Kidney (tissue), 13 donors: ENCODE measurements at regions not wholly inside any gene's neighbourhood (a gene's known extent, or its start where the extent isn't known, plus 50 kb on each side); places are given as distances from the start of the nearest gene placed in this dataset.

Experiments
- DNase-seq, 5 donors: peaks; one replicate each; pipeline ENCODE4 v3.0.0-alpha.2; 2013 to 2020
- FAIRE-seq: peaks from 2 replicates; lab custom pipeline; 2012; peaks lifted over from hg19 to GRCh38; lab: Jason Lieb, UNC
- H3K27ac ChIP-seq, 2 donors: one replicate each; pipeline ENCODE4 v1.7.0; 2013; ENCODE audit warnings: low read depth in 2 of 2, low read length in 2 of 2, inconsistent platforms in 1 of 2
- H3K27me3 ChIP-seq: one replicate; pipeline ENCODE4 v1.7.1; 2013; ENCODE audit warnings: low read length, inconsistent platforms; ENCODE audit not compliant: control insufficient read depth, insufficient read depth
- H3K36me3 ChIP-seq, 3 donors: one replicate each; pipeline versions ENCODE4 v1.7.0 to v1.7.1; 2013; ENCODE audit warnings: low read length in 3 of 3, control low read depth in 1 of 3, inconsistent platforms in 1 of 3; ENCODE audit not compliant: insufficient read depth in 3 of 3, control insufficient read depth in 2 of 3
- H3K4me1 ChIP-seq, 3 donors: one replicate each; pipeline versions ENCODE4 v1.7.0 to v1.7.1; 2013; ENCODE audit warnings: low read length in 3 of 3, inconsistent platforms in 1 of 3, low read depth in 1 of 3; ENCODE audit not compliant: control insufficient read depth in 2 of 3, insufficient read depth in 2 of 3
- H3K4me3 ChIP-seq, 3 donors: one replicate each; pipeline versions ENCODE4 v1.7.0 to v1.8.1; 2013; ENCODE audit warnings: low read length in 3 of 3, control low read depth in 1 of 3, inconsistent platforms in 1 of 3
- H3K9ac ChIP-seq, 3 donors: one replicate each; pipeline versions ENCODE4 v1.7.0 to v1.7.1; 2013; ENCODE audit warnings: low read length in 3 of 3, control low read depth in 1 of 3, inconsistent platforms in 1 of 3
- H3K9me3 ChIP-seq, 3 donors: one replicate each; pipeline versions ENCODE4 v1.7.0 to v1.7.1; 2013; ENCODE audit warnings: low read length in 3 of 3, control low read depth in 1 of 3, inconsistent platforms in 1 of 3; ENCODE audit not compliant: control insufficient read depth in 2 of 3, insufficient read depth in 1 of 3
- intact Hi-C: fragments of 100-400 bp; cut with DNase I; formaldehyde crosslinking; loops from one replicate; pipeline ENCODE4 v1.11.1; 2022
- TF ChIP-seq, protein P1 (sequence below): IDR thresholded peaks from 3 replicates; pipeline ENCODE4 v1.5.1; 2012; ENCODE audit warnings: mild to moderate bottlenecking, moderate library complexity, borderline replicate concordance; ENCODE audit not compliant: insufficient read depth; ENCODE audit errors: extremely low read depth
- donor health status: control.
- donor health status: control.
- donor health status: control.
- donor health status: control.
- donor health status: control.
- donor health status: DM: yes; HTN: yes; CAD: no.
- donor health status: Normal renal cell carcinoma (clear cell type).

DNA sequence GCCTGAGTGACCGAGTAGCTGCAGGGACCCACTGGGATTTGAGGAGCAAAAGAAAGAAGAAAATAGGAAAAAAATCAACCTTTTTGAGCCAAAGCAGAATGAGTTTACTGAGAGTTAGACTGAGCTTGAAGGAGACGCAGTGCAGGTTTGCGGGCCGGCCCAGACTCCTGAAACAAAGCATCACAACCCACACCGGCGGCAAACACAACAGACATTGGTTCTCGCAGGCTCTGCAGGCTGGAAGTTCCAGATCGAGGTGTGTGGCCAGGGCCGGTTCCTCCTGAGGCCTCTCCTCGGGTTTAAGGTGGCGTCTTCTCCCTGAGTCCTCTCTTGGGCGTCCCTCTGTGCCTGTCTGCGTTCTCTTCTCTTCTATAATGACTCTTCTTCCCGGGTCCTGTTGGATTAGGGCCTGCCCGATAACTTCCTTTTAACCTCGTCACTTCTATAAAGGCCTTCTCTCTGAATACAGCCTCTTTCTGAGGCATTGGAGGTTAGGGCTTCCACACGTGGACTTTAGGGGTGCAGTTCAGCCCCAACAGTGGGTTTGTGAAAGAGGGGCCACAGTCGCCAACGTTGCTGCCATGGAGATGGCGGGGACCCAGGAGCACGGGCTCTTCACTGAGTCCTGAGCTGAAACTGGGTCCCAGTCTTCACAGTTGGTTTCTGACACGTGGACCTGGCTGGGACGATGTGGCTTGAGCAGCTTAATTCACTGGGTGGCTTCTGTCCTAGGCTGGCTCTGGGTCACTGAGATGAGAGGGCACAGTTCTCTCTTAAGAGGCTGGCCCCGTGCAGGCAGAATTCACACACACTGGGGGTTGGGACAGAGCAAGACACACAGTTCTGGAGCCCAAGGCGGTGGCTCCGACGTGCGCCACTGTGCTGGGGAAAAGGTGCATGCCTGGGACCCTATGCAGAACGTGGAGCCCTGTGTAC lies 1047.7 kb downstream of the BRD1 start:
- FAIRE-seq, result no peak
- TF ChIP-seq, protein P1, sequence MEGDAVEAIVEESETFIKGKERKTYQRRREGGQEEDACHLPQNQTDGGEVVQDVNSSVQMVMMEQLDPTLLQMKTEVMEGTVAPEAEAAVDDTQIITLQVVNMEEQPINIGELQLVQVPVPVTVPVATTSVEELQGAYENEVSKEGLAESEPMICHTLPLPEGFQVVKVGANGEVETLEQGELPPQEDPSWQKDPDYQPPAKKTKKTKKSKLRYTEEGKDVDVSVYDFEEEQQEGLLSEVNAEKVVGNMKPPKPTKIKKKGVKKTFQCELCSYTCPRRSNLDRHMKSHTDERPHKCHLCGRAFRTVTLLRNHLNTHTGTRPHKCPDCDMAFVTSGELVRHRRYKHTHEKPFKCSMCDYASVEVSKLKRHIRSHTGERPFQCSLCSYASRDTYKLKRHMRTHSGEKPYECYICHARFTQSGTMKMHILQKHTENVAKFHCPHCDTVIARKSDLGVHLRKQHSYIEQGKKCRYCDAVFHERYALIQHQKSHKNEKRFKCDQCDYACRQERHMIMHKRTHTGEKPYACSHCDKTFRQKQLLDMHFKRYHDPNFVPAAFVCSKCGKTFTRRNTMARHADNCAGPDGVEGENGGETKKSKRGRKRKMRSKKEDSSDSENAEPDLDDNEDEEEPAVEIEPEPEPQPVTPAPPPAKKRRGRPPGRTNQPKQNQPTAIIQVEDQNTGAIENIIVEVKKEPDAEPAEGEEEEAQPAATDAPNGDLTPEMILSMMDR, result no peak
- no peaks in the 10 kb centered on the region for H3K27me3 ChIP-seq
- H3K36me3 ChIP-seq, result no peaks in the 10 kb centered on the region
- H3K9me3 ChIP-seq, result peaks cover 0 to 3% (median 3%) of the 10 kb centered on the region in 3 donors
- no peak for DNase-seq
- H3K4me3 ChIP-seq, result no peak overlapping the region
- no peaks in the 10 kb centered on the region for H3K4me1 ChIP-seq
- intact Hi-C loops, result no loop called here
- H3K27ac ChIP-seq, result no peak overlapping the region
- no peak overlapping the region for H3K9ac ChIP-seq

GRCh38 chr22:48779211-48779643 lies 1048.4 kb downstream of the BRD1 start:
- Histone ChIP-seq H3K9me3 (peaks cover 0 to 3% (median 3%) of the 10 kb centered on the region in 3 donors), H3K9ac (no peak overlapping the region), H3K36me3 (no peaks in the 10 kb centered on the region), H3K4me3 (no peak overlapping the region), H3K27ac (no peak overlapping the region), H3K4me1 (no peaks in the 10 kb centered on the region), H3K27me3 (no peaks in the 10 kb centered on the region)
- intact Hi-C loops, result no loop called here
- FAIRE-seq (no peak), DNase-seq (no peak)
- TF ChIP-seq, protein P1, result no peak

DNA sequence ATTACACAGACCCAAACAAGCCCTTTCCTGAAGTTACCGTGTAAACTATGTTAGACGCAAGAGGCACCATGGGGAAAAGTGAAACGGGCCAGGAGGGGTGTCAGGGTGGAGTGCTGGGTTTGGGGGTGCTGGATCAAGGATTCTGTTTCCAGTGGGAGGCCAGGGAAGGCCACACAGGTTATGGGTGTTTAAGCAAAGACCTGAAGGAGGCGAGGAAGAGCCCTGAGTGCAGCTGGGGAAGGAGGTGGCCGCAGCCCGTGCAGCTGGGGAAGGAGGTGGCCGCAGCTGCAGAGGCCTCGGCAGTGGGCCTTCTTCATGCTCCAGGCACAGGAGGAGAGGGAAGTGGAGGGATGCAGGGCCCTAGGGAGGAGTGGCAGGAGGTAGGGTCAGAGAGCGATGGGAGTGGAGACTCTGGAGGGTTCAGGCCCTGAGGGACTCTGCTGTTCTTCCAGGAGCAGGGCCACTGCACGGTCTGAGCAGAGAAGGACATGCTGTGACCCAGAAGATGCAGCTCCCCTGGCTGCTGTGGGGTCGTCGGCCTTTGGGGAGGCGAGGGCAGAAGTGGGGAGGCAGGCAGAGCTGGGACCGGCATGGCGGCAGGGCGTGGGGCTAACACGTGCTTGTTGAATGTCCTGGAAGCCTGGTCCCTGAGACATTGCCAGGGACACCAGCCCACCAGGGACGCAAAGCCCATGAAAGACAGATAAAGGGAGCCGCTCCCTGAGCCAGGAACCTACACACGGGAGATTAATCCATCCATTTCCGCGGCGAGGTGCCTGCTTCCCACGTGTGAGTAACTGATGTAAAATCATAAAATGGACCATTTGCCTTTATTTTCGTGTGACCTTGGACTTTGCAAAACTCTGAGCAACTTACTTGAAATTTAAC lies 1049.1 kb downstream of the BRD1 start:
- TF ChIP-seq, protein P1, result no peak
- no peak overlapping the region for H3K4me3 ChIP-seq

More for the DNA sequence above, 1049.1 kb downstream of the BRD1 start:
- Histone ChIP-seq H3K36me3 (no peaks in the 10 kb centered on the region), H3K9me3 (peaks cover 0 to 3% (median 3%) of the 10 kb centered on the region in 3 donors), H3K4me1 (no peaks in the 10 kb centered on the region), H3K9ac (no peak overlapping the region), H3K27me3 (no peaks in the 10 kb centered on the region), H3K27ac (no peak overlapping the region)
- DNase-seq (no peak), FAIRE-seq (no peak)
- intact Hi-C loops, result no loop called here
